HG03520 (cell line): ENCODE measurements at regions not wholly inside any gene's neighbourhood (a gene's known extent, or its start where the extent isn't known, plus 50 kb on each side); places are given as distances from the start of the nearest gene placed in this dataset.
A peak's percentile ranks its signal among the peaks of the same experiment; 100 is the strongest.
"Not testable (repeated sequence)": the region's sequence is repeated elsewhere in the genome, so short reads cannot be mapped to it uniquely, and the experiment has no call there.

ENCODE experiments used
- ATAC-seq: cut with Tn5 transposase; IDR thresholded peaks from one replicate; pipeline ENCODE4 v1.9.1; 2021; ENCODE audit warnings: mild to moderate bottlenecking, moderate library complexity; ENCODE audit not compliant: unreplicated experiment

DNA sequence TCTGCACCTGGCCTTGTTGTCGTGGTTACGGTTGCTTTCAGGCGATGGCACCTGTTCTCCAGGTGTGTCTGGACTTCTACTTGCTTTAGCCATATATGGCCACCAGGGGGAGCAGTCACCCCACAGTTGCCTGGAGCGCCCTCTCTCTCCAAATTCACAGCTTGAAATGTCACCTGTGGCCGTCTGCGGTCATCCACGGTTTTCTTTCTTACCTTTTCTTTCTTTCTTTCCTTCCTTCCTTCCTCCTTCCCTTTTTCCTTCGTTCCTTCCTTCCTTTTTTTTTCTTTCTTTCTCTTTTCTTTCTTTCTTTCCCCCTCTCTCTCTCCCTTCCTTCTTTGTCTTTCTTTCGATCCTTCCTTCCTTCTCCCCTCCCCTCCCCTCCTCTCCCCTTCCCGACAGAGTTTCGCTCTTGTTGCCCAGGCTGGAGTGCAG, 150.5 kb upstream of the VKORC1L1 start:
- ATAC-seq = peak; percentile 68

- ATAC-seq = not testable (repeated sequence)
Observed at GRCh38 chr7:65727182-65727581, 145.7 kb upstream of the VKORC1L1 start.

DNA sequence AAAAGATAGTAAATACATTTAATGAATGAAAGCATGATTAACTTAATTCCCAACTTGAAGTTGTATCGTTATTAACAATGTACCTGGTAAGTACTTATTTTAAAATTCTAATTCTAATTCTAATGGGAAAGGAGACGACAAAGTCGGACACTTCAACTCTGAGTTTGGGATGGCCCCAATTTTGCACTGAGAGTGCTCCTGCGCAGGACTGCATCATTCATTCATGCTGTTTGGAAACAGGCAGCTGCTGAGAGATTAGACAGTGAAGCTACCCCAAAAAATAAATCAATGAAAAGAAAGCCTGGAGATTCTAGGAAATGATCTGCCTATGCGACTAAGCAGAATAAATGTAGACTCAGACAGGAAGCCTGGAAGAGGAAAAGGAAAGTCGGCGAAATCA, 141.7 kb upstream of the VKORC1L1 start:
- no peak for ATAC-seq

DNA sequence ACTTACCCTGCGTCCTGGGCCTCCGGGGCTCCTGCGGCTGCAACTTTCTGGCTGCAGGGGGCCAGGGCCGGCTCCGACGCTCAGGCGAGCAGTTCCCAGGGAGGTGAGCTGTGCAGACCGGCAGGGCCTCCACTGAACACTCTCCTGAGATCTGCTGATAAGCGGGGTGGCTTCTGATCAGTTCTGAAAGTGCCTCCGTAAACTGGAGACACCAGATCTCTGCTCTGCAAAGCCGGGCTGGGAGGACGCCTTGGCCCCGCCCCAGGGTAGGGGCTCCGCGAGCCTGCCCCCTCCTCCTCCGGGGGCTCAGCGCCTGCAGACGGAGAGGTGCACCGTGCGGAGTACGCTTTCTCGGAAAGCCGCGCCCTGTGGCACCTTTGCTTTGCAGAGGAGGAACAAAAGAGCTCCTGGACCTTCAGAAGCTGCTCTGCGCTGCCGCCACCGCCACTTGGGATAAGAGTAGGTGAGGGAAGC, 141.3 kb upstream of the VKORC1L1 start:
- ATAC-seq = no peak

- no peak for ATAC-seq
Observed at GRCh38 chr7:65744406-65744805, 128.5 kb upstream of the VKORC1L1 start.

DNA sequence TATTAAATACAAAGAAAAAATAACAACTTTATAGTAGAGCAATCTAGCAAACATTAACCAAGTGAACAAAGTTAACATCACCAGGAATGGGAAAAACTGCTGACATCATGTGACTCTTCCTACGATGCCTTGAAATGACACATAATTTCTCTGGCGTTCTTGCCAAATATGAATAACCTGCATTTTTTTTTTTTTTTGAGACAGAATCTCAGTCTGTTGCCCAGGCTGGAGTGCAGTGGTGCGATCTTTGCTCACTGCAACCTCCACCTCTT, 126.5 kb upstream of the VKORC1L1 start:
- no peak for ATAC-seq

DNA sequence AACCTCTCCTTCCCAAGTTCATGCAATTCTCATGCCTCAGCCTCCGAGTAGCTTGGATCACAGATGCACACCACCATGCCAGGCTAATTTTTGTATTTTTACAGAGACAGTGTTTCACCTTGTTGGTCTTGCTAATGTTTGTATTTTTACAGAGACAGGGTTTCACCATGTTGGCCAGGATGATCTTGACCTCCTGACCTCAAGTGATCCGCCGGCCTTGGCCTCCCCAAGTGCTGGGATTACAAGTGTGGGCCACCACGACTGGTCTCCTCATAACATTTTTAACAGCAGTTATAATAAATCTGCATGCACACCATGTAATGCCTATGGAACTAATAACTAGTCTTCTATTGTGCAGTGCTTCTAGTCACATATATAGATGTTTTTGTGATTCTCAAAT, 123.8 kb upstream of the VKORC1L1 start:
- ATAC-seq = no peak

DNA sequence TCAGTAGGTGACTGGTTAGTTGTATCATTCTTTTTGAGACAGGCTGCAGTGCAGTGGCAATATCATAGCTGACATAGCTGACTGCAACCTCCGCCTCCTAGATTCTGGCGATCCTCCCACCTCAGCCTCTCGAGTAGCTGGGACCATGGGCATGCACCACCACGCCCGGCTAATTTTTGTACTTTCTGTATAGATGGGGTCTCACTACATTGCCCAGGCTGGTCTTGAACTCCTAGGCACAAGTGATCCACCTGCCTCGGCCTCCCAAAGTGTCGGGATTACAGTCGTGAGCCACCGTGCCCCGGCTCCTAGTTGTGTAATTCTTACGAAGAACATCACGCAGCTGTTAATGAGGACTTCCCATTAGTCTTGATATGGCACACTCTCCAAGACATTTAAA, 123.4 kb upstream of the VKORC1L1 start:
- ATAC-seq = no peak

GRCh38 chr7:65750511-65751344, 122.1 kb upstream of the VKORC1L1 start:
- peak; percentile 99 for ATAC-seq

DNA sequence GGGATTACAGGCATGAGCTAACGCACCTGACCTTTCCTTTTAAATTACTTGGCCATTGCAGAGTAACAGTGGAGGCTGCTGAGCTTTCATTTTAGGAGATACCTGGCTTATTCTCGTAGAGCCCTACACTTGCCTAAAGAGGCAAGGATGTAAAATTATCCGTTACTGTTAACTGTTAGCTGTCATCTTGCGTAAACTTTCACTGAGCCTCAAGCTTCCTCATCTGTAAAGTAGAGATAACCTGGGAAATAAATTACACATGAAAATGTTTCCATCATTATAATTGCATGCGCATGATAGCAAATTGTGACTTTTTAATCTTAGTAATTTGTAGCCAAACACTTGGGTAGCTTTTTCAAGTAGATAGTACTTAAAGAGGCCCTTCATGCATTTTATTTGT, 118.8 kb upstream of the VKORC1L1 start:
- not testable (repeated sequence) for ATAC-seq

DNA sequence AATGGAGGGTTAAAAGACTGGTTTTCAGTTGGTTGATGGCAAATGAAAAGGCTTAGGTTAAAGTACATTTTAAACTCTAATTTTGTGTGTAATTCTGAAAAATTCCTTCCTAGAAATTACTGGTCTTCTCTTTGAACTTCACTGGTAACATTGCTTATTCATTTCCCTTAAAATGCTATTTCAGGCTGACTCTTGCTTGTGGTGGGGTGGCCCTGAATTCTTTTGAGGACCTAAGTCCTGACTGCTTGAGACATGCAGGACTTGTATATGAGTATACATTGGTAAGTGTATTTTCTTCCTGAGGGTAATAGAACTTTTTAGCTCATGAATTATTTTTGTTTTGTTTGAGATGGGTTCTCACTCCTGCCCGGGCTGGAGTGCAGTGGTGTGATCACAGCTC, 113.9 kb upstream of the VKORC1L1 start:
- not testable (repeated sequence) for ATAC-seq

DNA sequence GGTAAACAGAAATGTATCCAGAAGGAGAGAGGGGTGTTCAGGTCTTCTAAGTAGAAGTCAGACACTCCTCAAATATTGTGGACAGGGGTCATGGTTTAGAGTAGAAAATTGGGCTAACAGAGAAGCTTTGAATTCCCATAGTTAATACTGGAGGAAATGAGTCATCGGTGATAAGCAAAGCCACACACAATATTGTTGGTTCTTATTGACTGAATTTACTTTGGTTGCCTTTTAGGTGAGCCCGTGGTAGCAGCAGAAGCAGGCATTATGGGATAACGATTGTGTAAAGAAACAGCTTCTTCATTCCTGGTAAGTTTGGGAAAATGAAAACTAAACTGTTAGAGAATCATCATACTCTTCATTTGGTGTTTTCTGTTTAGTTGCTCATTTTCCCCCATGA, 110.2 kb upstream of the VKORC1L1 start:
- not testable (repeated sequence) for ATAC-seq

DNA sequence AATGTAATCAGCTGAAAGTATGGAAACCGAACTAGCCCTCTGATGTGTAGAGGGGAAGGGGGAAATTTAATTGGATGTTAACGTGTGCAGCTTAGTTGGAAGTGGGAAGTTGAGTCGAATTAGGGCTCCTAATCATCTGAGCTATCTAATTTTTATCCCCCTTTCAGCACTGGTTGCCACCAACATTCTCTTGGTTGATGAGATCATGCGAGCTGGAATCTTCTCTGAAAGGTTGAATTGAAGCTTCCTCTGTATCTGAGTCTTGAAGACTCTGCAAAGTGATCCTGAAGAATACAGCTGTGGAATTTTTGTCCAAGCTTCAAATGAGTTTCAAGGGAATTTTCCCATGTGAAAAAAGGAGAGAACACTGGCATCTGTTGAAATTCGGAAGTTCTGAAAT, 109.8 kb upstream of the VKORC1L1 start:
- ATAC-seq = not testable (repeated sequence)

DNA sequence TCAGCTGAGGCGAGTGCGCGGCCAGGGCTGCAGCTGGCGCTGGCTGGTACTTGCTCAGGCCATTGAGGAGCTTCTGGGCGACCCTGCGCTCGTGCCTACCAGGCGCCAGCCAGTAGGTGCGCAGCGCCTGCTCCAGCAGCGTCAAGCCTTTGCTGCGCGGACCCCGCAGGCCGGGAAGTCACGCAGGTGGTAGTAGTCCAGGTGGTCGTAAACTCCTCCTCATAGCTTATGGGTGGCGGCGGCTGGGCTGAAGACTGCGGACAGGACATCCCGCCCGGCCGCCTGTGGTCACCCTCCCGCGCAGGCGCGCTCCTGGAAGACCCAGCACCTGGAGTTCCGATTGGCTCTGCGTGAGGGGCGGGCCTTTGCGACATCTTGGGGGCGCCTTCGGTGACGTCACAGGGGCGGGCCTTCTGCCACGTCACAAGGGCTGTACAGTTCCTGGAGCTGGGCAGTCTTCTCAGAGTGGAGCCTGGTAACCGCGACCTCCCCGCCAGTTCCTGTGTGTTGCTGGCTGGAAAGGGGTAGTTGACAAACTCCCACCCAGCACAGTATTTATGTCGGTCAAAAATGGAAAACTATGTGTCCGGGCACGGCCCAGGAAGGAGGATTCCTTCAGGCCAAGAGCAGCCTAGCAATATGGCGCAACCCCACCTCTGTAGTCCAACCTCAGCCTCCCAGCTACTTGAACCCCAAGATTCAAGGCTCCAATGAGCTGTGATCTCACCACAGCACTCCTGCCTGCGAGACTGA, 102.2 kb upstream of the VKORC1L1 start:
- peak; percentile 99 for ATAC-seq

GRCh38 chr7:65771226-65771569, 101.7 kb upstream of the VKORC1L1 start:
- ATAC-seq = not testable (repeated sequence)

DNA sequence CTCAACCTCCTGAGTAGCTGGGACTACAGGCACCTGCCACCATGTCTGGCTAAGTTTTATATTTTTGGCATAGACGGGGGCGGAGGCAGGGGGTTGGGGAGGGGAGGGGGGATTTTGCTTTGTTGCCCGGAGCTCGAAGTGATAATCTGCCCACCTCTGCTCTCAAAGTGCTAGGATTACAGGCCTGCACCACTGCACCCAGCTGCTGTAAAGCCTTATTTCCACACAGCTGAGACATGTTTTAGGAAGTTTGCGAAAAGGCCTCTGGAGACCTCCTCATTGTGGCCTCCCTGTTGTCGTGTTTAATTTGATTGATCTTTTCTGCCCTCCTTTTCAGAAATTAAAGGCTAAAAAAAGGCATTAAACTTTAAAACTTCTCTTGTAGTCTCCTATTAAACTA, 96.2 kb upstream of the VKORC1L1 start:
- not testable (repeated sequence) for ATAC-seq

DNA sequence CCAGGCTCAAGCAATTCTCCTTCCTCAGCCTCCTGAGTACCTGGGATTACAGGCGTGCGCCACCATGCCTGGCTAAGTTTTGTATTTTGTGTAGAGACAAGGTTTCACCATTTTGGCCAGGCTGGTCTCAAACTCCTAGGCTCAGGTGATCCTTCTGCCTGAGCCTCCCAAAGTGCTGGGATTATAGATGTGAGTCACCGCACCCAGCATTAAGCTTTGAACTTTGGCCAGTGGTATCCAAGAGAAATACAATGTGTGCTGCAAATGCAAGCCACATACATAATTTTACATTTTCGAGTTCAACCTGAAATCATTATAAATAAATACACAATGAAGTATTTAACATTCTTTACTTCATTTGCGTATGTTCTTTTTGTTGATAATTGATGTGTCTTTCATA, 82.9 kb upstream of the VKORC1L1 start:
- ATAC-seq = not testable (repeated sequence)

DNA sequence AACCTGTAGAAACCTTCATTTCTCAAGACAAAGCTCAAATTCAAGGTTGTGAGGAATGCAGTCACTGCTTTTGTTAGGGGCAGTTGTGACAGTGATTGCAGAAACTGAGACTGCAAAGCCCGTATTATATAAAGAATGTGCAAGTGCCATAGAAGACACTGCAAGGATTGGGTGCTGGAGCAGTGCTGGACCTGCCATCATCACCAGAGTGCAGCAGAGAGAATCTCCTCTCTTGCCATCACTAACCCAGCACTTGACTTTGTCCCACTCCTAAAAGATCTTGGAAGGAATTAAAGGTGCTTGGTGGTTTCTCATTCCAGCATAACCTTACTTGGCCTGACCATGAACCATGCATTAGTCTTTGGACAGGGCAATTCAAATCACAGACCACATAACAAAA, 81.1 kb upstream of the VKORC1L1 start:
- not testable (repeated sequence) for ATAC-seq

- not testable (repeated sequence) for ATAC-seq
Observed at GRCh38 chr7:65792726-65793125, 80.1 kb upstream of the VKORC1L1 start.

GRCh38 chr7:65794671-65795391, 78.0 kb upstream of the VKORC1L1 start:
- ATAC-seq = not testable (repeated sequence)

DNA sequence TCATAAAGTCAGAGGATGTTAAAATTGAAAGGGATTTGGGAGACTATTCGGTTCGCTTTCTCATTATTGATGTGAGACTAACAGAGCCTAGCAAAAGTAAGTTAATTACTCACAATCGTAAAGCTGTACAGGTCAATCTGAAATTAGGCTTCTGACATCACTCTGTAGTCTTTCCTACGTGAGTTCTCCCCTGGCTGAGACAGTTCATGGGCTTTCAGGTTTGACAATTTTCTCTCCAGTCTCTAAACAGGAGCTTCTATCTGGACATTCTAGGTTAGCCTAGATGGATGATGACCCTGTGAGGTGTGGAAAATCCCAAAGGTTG, 77.5 kb upstream of the VKORC1L1 start:
- not testable (repeated sequence) for ATAC-seq

GRCh38 chr7:65796205-65796604, 76.7 kb upstream of the VKORC1L1 start:
- ATAC-seq = no peak
